Colonic mucosa (tissue), 4 donors: ENCODE measurements at regions not wholly inside any gene's neighbourhood (a gene's known extent, or its start where the extent isn't known, plus 50 kb on each side); places are given as distances from the start of the nearest gene placed in this dataset.
"Not testable (repeated sequence)": the region's sequence is repeated elsewhere in the genome, so short reads cannot be mapped to it uniquely, and the experiment has no call there.

Experiments
- DNase-seq: peaks from one replicate; pipeline ENCODE4 v3.0.0-alpha.2; 2020
- H3K27ac ChIP-seq: fragments of 200-600 bp; one replicate; pipeline ENCODE4 v1.8.0; 2021
- H3K27me3 ChIP-seq: fragments of 200-600 bp; one replicate; pipeline ENCODE4 v1.8.0; 2021
- H3K36me3 ChIP-seq: fragments of 200-600 bp; one replicate; pipeline ENCODE4 v1.8.0; 2021
- H3K4me1 ChIP-seq: fragments of 200-600 bp; one replicate; pipeline ENCODE4 v1.8.0; 2021; ENCODE audit warnings: mild to moderate bottlenecking
- H3K4me3 ChIP-seq: fragments of 200-600 bp; one replicate; pipeline ENCODE4 v1.8.0; 2021
- H3K9ac ChIP-seq, 2 donors: one replicate each; pipeline ENCODE4 v1.7.0; 2013; ENCODE audit warnings: control low read depth in 2 of 2, low read depth in 2 of 2, low read length in 2 of 2
- H3K9me3 ChIP-seq: fragments of 200-600 bp; one replicate; pipeline ENCODE4 v1.8.0; 2021
- intact Hi-C: fragments of 100-400 bp; cut with DNase I; formaldehyde crosslinking; loops from one replicate; pipeline ENCODE4 v1.14.1; 2022
- TF ChIP-seq, protein P1 (sequence below): fragments of 200-600 bp; IDR thresholded peaks from one replicate; pipeline ENCODE4 v1.8.0; 2022; ENCODE audit warnings: antibody characterized with exemption, mild to moderate bottlenecking
- donor health status: healthy.
- donor health status: DM: no; HTN: no; CAD: no.
- donor health status: DM: no; HTN: no; CAD: no.

- Histone ChIP-seq H3K4me1 (no peaks in the 10 kb centered on the region), H3K27me3 (no peaks in the 10 kb centered on the region), H3K9me3 (no peaks in the 10 kb centered on the region), H3K4me3 (no peak overlapping the region), H3K36me3 (no peaks in the 10 kb centered on the region), H3K27ac (no peak overlapping the region), H3K9ac (no peak overlapping the region)
- TF ChIP-seq, protein P1, sequence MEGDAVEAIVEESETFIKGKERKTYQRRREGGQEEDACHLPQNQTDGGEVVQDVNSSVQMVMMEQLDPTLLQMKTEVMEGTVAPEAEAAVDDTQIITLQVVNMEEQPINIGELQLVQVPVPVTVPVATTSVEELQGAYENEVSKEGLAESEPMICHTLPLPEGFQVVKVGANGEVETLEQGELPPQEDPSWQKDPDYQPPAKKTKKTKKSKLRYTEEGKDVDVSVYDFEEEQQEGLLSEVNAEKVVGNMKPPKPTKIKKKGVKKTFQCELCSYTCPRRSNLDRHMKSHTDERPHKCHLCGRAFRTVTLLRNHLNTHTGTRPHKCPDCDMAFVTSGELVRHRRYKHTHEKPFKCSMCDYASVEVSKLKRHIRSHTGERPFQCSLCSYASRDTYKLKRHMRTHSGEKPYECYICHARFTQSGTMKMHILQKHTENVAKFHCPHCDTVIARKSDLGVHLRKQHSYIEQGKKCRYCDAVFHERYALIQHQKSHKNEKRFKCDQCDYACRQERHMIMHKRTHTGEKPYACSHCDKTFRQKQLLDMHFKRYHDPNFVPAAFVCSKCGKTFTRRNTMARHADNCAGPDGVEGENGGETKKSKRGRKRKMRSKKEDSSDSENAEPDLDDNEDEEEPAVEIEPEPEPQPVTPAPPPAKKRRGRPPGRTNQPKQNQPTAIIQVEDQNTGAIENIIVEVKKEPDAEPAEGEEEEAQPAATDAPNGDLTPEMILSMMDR: no peak
- DNase-seq: no peak
- intact Hi-C loops: no loop called here
Observed at GRCh38 chr9:86575137-86575536, 220.9 kb upstream of the TUT7 start.

DNA sequence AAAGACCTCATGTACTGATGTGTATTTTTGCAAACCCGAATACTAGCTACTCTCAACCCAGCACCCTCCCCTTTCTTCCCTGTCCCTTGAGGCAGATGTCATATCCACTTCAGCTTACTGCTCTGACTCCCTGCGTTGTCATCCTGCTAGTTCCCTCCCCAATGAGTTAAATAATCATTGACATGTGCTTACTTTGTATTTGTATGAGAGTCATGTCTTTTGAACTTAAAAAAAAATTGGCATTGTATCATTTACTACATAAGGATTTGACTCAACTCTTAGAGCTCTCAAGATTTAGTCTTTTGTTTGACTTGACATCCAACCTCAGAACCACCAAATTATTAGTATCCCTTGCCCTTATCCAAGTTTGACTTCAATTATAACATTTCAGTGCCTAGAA is 219.7 kb upstream of the TUT7 start:
- H3K4me3 ChIP-seq: no peak overlapping the region
- no peaks in the 10 kb centered on the region for H3K27me3 ChIP-seq
- H3K36me3 ChIP-seq: no peaks in the 10 kb centered on the region
- H3K4me1 ChIP-seq: no peaks in the 10 kb centered on the region
- no peak for DNase-seq
- intact Hi-C loops: no loop called here
- no peaks in the 10 kb centered on the region for H3K9me3 ChIP-seq
- H3K9ac ChIP-seq: no peak overlapping the region
- TF ChIP-seq, protein P1: no peak
- no peak overlapping the region for H3K27ac ChIP-seq

- Histone ChIP-seq H3K9ac (no peak overlapping the region), H3K4me1 (no peaks in the 10 kb centered on the region), H3K27ac (no peak overlapping the region), H3K36me3 (no peaks in the 10 kb centered on the region), H3K4me3 (no peak overlapping the region), H3K27me3 (no peaks in the 10 kb centered on the region), H3K9me3 (no peaks in the 10 kb centered on the region)
- TF ChIP-seq, protein P1: no peak
- no peak for DNase-seq
- intact Hi-C loops: no loop called here
Observed at GRCh38 chr9:86572904-86573303, 218.7 kb upstream of the TUT7 start.

DNA sequence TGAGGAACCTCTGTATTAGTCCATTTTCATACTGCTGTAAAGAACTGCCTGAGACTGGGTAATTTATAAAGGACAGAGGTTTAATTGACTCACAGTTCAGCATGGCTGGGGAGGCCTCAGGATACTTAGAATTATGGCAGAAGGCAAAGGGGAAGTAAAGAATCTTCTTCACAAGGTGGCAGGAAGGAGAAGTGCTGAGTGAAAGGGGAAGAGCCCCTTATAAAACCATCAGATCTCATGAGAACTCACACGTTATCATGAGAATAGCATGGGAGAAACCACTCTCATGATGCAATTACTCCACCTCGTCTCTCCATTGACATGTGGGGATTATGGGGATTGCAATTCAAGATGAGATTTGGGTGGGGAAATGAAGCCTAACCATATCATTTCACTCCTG is 211.4 kb upstream of the TUT7 start:
- H3K4me3 ChIP-seq, H3K27ac ChIP-seq, H3K9me3 ChIP-seq, H3K9ac ChIP-seq, H3K4me1 ChIP-seq, intact Hi-C loops, H3K27me3 ChIP-seq, DNase-seq, H3K36me3 ChIP-seq: not testable (repeated sequence)

DNA sequence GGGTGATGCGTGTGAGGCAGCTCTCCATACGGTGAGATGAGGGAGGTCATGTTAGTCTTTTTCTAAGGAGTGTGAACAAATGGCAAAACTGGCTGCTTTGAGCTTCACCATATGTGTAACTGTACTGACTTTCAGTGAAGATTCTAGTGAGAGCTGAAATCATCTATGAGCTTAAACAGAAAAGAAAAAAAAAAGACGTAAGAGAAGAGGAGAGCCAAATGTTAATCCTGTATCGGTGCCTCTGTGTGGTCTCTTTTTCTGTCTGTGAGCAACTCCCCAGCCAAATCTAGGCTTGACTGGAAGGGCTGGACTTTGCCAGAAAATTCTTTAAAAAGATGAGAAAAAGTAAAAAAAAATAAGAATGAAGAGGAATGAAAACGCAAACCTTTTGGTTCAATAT is 209.7 kb upstream of the TUT7 start:
- intact Hi-C loops: no loop called here
- DNase-seq: no peak
- Histone ChIP-seq H3K27ac (no peak overlapping the region), H3K36me3 (no peaks in the 10 kb centered on the region), H3K9ac (no peak overlapping the region), H3K9me3 (no peaks in the 10 kb centered on the region), H3K4me1 (no peaks in the 10 kb centered on the region), H3K27me3 (no peaks in the 10 kb centered on the region), H3K4me3 (no peak overlapping the region)
- TF ChIP-seq, protein P1: no peak

DNA sequence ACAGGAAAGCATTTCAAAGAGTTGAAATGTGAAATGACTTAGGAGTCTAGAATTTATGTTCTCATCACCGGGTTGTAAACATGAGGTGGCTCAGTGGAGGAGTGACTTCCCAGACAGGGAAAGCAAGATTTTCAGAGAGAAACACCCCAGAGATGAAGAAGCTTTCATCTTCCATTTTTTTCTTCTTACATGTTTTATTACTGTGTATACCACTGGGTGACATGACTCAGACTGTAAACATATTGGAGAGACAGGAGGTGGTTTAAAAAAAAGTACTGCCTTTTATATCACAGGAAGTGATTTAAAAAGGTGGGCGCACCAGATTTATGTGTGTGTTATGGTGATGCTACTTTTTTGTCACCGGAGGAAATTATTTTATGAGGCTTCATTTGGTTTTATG is 209.1 kb upstream of the TUT7 start:
- no peak for DNase-seq
- Histone ChIP-seq H3K4me1 (no peaks in the 10 kb centered on the region), H3K36me3 (no peaks in the 10 kb centered on the region), H3K27me3 (no peaks in the 10 kb centered on the region), H3K4me3 (no peak overlapping the region), H3K9me3 (no peaks in the 10 kb centered on the region), H3K9ac (no peak overlapping the region), H3K27ac (no peak overlapping the region)
- TF ChIP-seq, protein P1: no peak
- intact Hi-C loops: no loop called here
